ENCODE measurements at regions not wholly inside any gene's neighbourhood (a gene's known extent, or its start where the extent isn't known, plus 50 kb on each side); places are given as distances from the start of the nearest gene placed in this dataset.

DNA sequence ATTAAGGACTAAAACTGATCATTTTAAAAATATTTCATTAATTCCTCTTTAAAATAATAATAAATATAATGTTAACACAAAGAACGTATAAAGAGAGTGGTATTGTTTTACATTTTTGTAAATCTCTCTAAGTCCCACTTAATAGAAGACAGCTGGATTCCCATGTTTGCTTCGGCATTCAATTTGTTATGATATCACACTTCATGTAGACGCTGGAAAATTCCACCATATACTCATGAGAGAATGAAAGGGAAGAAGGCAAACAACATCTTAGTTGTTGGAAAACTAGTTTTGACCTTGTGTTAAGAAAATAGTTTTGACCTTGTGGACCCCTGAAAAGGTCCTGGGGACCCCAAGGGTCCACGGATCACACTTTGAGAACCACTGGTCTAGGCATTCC, 85.3 kb upstream of the MGMT start:
- peak; percentile 76 for DNase-seq

- no peak for DNase-seq
Measured at GRCh38 chr10:129382401-129382800, 84.6 kb upstream of the MGMT start.

DNA sequence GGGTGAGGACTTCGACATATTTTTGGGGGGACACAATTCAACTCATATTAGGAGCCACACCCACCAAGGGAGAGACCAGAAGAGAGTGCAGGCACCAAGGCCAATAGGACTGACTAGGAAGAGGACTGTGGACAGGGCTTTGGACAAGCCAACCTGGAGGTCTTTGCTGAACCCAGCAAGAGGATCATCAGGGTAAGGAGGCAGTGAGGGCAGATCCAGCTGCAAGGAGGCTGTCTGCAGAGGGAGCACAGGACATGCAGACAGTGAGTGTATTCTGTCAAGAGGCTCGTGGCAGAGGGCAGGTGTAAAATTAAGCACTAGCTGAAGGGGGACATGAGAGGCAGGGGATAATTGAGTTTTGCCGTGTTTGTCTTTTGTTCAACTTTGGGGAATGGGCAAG, 83.4 kb upstream of the MGMT start:
- DNase-seq, result no peak

DNA sequence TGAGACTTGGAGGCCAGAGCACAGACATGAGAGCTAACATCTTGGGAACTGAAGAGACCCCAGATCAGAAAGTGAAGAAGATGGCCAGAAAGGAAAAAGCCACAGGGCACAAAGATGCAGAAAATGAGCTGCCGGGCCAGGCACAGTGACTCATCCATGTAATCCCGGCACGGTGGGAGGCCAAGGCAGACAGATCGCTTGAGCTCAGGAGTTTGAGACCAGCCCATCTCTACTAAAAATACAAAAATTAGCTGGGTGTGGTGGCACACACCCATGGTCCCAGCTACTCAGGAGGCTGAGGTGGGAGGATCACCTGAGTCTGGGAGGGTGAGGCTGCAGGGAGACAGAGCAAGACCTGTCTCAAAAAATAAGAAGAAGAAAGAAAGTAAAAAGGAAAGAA, 81.4 kb upstream of the MGMT start:
- no peak for DNase-seq

DNA sequence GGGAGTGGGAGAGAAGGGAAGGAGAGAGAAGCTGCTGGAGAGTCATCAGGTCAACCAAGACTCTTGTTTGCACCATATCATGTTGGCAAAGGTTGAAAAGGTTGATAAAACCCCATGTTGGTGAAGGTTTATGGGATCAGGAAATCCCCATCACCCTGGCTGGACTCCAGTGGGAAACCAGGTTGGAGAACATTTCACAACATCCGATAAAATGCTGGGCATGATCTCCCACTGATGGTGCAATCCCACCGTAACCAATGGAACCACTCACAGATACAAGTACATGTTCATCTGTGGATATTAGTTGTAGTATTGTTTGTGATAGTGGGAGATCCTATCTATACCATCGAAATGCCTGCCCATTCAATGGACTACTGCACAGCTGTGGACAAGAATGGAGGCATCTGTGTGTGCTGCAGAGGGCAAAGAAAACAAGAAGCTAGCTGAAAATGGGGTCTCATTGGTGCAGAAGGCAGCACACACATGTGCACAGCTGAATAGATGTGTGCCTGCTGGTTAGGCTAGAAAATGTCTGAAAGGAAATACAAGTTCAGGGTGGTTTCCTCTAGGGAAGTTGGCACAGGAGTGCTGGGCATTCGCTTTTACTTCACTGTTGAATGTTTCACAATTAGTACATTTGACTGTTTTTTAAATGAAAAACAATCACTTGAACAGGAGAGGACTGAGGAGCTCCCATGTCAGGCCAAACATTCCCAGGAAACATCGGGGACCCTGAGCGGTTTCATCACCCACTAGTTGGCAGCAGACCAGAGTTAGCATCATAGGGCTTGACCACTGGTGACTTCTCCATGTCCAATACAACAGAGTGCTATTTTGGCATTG, 80.4 kb upstream of the MGMT start:
- DNase-seq, result no peak

DNA sequence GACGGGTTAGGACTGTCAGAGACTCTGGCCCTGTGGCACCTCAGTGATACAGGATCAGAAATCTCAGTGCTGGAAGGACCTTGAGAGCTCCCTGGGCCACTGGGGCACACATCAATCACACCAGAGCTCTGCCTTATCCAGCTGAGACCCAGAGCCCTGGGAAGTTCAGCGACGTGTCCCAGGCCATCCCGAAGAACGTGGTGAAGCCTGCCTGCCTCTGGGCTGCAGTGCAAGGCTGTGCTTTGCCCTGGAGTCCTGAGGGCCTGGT, 79.8 kb upstream of the MGMT start:
- no peak for DNase-seq

DNA sequence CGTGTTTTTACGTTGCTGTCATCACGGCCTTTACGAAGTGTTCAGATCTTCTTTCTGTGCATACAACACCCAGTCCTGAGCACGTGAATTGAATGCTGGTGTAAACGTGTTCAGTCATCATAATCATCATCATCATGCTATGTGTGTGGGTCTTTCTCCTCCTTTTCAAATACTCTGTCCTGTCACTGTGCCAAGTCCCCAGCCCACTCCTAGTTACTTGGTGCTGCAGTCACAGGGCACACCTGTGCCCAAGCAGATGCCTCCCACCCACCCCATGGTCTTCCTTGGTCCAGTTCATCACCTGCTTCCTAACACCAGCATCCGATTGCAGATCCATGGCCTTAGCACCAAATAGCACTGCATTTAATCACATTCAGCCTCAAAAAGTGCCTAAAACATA, 78.6 kb upstream of the MGMT start:
- no peak for DNase-seq

- no peak for DNase-seq
Measured at GRCh38 chr10:129389194-129389593, 77.8 kb upstream of the MGMT start.

GRCh38 chr10:129390147-129390546, 76.9 kb upstream of the MGMT start:
- no peak for DNase-seq

DNA sequence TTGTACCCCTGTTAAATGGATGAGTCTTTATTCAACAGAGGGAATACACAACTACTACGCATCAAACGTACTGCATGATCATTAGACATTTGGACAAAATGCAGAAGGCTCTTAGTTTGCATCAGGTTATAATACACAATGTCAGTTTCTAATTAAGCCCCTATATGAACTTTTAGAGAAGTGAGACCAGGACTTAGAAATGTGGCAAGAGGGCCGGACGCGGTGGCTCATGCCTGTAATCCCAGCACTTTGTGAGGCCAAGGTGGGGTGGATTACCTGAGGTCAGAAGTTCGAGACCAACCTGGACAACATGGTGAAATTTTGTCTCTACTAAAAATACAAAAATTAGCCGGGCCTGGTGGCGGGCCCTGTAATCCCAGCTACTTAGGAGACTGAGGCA, 76.3 kb upstream of the MGMT start:
- no peak for DNase-seq

- no peak for DNase-seq
Measured at GRCh38 chr10:129391464-129391863, 75.6 kb upstream of the MGMT start.

GRCh38 chr10:129392855-129393254, 74.2 kb upstream of the MGMT start:
- no peak for DNase-seq

DNA sequence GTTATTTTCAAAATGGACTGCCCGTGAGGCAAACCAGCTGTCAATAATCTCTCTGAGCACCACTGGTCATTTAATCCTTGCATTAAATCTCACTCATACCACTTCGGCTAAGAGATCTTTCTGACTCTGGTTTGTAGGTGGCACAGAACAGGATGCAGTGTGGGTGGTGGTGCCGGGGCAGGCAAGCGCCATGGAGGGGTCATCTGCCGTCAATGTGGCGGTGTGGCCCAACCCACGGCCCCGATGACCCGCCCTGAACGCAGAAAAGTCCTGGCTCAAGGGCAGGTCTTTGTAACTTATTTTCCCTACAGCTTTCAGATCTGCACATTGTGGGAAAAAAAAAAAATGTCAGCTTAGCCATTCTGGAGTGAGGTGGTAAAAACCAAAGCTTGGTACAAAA, 73.2 kb upstream of the MGMT start:
- no peak for DNase-seq

GRCh38 chr10:129394518-129395328, 72.3 kb upstream of the MGMT start:
- DNase-seq, result no peak

- no peak for DNase-seq
Measured at GRCh38 chr10:129396021-129396722, 70.9 kb upstream of the MGMT start.

- no peak for DNase-seq
Measured at GRCh38 chr10:129397198-129397974, 69.7 kb upstream of the MGMT start.

DNA sequence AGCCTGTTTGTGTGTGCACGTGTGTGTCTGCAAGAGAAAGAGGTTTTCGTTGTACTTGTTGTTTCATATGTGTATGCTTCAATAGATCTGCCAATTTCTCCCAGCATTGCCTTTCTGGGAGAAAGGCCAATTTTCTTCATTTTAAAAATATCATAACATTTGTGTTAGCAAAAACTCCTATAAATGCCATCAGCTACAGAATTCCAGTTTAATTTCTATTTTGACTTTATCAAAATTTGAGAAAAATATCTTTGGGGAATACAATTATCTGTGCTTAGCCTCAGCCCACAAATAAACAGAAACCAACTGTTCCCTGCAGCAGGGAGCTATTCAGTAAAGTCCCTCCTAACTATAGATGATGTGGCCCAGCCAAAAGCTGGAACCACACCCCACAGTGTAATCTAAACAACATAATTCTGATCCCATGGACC, 68.3 kb upstream of the MGMT start:
- DNase-seq, result peak; percentile 79

- no peak for DNase-seq
Measured at GRCh38 chr10:129400426-129400825, 66.6 kb upstream of the MGMT start.

DNA sequence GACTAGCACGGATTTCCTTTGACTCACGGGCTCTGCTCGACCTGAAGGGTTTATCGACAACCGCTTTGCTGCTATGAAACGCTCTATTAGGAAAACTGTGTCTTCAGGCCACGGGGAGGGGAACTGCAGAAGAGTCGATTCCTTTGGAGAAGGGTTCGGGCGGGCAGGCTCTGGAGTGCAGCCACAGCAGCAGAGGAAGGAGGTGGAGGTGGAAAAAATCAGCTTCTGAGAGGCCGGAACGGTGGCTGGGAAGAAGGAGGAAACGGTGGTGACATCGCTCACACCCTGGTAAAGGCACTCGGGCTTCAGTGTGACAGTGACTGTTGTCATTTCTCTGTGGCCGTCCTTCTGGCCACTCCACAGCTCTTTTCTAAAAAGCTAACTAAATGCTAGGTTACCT, 64.6 kb upstream of the MGMT start:
- DNase-seq, result no peak

- DNase-seq, result no peak
Measured at GRCh38 chr10:129404091-129404490, 63.0 kb upstream of the MGMT start.

DNA sequence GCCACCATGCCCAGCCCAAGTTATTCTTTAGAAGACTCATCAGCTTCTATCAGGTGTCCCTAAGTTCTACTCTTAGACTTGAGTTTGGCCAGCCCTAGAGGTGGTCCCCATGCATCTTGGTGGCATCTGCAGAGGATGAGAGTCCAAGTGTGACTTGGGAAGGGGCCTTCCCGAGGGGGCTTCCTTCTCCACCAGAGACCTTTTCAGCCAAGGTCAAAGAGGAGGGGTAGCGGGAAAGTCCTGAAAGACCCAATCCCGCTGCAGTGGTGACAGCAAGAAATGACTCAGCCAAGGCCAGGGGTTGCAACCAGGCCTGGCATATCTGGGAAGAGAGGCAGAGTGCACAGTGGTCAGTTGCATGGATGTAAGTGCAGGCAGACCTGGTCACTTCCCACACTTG, 61.7 kb upstream of the MGMT start:
- DNase-seq, result no peak

GRCh38 chr10:129410688-129411392, 56.2 kb upstream of the MGMT start:
- DNase-seq, result peak; percentile 35
